Muscle of back (tissue), 3 donors: ENCODE measurements at regions not wholly inside any gene's neighbourhood (a gene's known extent, or its start where the extent isn't known, plus 50 kb on each side); places are given as distances from the start of the nearest gene placed in this dataset.

ENCODE experiments used
- DNase-seq, 3 donors: peaks; one replicate each; pipeline versions ENCODE4 v3.0.0 to v3.0.0-alpha.2; 2013

DNA sequence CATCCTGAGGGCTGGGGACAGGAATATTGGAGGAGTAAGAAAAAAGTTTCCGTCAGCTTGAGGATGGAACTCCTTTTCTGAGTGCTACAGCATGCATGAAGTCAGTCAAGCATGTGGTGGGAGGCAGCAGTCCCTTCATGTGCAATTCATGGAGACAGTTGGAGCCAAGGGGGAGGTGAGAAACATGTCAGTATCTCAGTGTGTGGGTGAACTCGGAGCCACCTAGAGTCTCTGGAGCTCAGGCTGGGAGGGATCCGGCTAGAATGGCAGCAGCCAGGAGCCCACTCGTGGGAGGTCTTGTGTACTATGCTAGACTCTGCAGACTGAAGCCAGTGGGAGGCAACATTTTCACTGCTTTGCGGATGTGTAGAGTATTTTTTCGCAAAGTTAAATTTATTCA lies 60.3 kb downstream of the AVPR1A start:
- DNase-seq = no peak

DNA sequence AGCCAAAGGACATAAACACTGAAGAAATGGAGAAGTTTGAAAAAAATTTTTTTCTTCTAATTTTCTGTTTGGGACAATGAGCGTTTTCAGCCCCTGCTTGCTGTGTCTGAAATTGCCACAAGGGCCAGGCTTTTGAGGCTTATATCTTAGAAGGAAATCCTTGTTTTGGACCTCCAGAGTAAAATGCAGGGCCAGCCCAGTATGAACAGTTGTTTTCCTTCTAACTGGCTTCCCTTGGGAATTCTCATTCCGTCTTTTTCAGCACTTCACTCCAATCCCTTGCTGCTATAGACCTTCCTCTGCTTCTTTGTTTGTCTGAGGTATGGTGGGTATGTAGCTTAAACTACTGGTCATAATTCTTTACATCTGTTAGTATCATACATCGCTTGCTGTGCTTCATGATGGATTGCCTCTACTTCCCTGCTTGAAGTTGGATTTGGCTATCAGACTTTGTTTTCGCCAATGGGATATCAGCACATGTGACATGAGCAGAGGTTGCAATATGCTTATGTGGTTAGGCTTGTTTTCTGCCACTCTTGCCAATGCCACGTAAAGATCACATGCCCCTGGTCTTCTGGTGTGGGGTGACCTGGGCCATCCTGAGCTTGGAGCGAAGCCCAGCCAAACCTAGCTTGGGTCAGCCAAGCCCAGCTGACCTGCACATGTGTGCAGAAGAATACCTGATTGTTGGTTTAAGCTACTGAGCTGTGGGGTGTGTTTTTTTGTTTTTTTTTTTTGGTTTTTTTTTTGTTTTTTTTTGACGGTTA lies 64.7 kb downstream of the AVPR1A start:
- DNase-seq = no peak

DNA sequence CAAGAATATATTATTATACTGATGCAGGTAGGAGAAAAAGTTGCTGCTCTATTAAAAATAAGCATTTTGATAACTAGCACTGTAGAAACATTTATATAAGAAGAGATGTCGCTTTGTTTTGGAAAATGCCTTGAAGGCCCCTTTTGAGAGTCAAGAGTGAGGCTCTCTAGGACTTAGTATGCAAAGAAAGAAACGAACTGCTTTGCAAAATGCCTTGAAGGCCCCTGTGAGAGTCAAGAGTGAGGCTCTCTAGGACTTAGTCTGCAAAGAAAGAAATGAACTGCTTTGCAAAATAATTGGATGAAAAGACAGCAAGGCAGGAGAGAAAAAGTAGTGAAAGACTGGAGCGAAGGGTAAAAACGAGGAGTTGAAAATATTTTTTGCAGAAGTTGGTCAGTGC lies 65.9 kb downstream of the AVPR1A start:
- no peak for DNase-seq

DNA sequence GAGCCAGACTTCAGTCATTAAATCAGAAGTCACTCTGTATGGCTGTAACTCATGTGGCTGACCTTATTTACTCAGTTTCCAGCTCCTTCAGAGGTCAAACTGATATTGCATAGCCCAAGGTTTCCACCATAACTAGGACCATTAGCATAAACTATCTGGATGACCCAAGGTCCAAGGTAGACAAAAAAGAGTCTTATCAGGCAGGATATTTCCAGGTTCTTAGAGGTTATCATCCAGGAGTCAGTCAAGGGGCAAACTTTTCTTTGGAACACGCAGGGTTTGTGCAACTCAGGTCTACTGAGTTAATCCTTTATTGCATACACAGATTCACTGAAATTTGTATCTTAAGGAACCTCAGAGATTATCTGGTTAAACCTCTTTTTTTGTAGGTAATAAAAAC lies 66.5 kb downstream of the AVPR1A start:
- DNase-seq = no peak

DNA sequence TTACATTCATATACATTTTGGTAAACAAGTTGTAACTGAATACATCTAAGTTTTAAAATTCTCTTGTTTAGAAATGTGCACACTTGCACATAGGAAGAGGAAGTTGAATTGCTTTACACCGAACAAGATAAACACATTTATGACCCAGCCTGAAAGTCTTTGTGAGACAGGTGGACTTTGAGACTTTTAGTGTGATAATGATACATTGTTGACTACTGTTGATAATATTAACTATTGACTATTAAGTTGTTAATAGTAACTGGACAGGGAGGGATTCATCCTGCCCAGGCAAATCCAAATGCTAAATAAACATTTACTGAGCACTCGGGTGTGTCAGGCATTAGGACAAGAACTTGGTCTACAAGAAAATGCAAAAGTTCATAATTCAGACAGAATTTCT lies 68.0 kb downstream of the AVPR1A start:
- DNase-seq = no peak

GRCh38 chr12:63079791-63080502 lies 71.1 kb downstream of the AVPR1A start:
- no peak for DNase-seq

DNA sequence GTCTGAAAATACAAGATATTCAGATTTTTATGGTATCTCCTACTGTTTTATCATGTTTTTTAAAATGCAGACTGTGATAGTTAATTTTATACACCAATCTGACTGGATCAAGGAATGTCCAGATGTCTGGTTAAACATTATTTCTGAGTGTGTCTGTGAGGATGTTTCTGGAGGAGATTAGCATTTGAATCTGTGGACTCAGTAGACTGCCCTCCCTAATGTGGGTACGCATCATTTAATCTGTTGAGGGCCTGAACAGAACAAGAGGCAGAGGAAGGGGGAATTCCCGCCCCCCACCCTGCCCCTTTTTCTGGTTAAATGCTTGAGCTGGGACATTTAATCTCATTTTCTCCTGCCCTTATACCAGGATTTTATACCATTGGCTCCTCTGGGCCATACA lies 72.1 kb downstream of the AVPR1A start:
- no peak for DNase-seq

DNA sequence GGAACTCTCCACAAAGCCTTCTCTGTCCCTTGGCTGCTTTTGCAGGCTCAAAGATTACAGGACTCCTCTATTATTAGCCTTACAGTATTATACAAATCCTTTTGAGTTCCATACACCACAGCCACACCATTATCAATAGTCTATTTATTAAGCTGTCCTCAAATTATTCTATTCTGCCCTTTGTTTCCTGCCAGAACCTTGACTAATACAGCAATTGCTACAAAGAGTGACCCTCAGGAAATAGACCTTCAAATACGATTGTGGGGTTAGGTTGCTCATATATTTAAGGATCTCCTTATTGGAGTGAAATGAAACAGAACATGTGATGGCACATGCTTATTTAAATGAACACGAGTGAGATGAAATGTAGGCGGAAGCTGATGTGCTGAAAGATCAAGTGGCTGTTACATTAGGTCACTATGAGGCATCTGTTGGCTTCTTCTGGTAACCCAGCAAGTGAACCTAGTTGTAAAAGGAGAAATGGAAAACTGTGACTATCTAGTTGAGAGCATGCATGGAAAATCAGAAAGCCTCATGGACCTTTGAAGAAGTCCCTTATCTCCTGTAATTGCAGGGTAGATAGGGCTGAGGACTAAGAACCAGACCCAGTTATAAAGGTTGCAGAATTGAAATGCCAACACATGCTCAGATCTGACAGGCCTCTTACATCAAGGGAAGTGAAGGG lies 75.5 kb downstream of the AVPR1A start:
- no peak for DNase-seq

GRCh38 chr12:63070709-63071108 lies 80.3 kb downstream of the AVPR1A start:
- no peak for DNase-seq

- peak in 1 of 3 donors; percentile 9 for DNase-seq
Observed at GRCh38 chr12:63069860-63070617, 81.0 kb downstream of the AVPR1A start.

GRCh38 chr12:63068857-63069442 lies 82.1 kb downstream of the AVPR1A start:
- peak; percentile 51 to 74 (median 53) for DNase-seq

DNA sequence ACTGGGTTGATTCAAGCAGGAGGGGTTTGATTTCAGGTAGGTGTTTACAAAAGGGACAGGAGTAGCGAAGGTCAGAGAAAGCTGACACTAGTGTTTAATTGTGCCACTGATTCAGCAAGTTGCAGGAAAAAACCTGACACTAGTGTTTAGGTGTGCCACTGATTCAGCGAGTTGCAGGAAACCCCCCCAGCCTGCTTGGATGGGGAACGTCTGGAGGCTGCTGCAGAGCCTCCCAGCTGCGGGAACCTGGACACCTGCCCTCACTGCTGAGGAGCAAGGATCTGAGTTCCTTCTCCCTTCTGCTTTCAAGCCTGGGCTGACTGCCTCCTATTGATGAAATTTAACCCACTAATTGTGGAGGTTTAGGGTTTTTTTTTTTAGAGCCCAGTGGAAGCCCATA lies 84.2 kb downstream of the AVPR1A start:
- no peak for DNase-seq

- DNase-seq = no peak
Observed at GRCh38 chr12:63066136-63066535, 84.9 kb downstream of the AVPR1A start.

DNA sequence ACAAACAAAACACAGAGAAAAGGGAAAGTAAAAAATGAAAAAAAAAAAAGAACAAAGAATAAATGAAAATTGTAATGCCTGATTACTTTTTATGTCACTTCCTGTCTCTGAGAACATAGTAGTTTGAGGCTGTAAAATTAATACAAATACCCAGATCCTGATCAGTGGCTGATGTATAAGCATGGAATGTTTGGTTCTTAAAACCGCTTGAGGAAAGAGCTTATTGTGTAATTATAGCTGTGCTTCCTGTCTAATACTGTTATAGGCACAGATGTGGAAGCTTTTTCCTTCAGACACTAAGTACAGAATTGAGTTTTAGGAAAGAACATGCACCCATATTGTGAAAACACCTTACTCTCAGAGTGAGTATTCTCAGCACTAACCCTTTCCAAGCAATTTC lies 86.9 kb downstream of the AVPR1A start:
- DNase-seq = peak in 1 of 3 donors; percentile 9

GRCh38 chr12:63056649-63057048 lies 94.4 kb downstream of the AVPR1A start:
- DNase-seq = no peak

GRCh38 chr12:63052696-63053095 lies 98.3 kb downstream of the AVPR1A start:
- no peak for DNase-seq

DNA sequence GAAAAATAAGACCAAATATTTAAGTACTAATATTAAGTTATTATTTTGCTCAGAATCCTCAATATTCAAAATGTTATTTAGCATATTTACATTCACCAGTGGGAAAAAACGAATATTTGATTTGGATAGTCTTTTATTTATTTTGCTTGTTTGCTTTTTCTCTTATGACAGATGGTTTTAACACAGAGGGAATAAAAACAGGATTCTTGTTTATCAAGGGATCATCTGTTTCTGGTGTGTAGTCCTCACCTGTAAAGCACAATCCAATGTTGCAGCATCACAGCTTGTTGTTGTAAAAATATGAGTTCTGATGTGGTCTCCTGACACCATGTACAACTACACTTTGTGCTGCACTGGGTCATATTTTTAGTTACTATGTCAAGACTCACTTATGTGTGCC lies 103.9 kb downstream of the AVPR1A start:
- no peak for DNase-seq

DNA sequence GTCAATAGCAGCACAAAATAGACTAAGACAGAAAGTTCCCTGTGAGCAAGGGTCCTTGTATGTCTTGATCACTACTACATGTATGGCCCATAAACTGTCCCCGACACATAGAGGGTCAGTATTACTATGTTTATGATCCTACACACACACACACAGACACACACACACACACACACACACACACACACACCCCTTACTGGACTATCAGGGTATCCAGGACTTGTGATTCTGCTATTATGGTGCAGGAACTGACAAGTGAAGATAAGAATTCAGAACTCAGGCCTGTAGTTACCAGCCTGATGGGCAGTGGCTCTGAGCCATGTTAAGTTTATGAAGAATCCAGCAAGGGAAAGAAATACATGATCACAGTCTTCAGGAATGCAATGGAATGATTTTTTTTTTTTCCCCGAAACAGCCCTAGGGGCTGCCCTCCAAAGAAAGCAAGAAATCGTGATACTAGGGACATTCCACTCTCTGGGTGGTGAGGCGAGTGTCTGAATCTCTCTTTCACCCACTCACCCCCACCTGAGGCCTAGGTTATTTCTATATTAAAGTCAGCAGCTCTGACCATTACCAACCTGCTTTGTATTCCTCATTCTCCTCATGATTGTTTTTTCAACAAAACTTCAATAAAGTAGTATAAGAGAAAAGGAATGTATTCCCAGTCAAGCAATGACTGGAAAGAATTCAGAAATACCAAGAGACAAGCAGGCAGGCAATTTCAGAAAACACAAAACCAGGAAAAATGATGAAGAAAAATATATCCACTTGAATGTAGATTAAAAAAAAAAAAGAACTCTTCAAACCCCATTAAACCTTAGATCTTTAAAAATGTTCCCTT lies 105.8 kb downstream of the AVPR1A start:
- DNase-seq = peak in 1 of 3 donors; percentile 53

DNA sequence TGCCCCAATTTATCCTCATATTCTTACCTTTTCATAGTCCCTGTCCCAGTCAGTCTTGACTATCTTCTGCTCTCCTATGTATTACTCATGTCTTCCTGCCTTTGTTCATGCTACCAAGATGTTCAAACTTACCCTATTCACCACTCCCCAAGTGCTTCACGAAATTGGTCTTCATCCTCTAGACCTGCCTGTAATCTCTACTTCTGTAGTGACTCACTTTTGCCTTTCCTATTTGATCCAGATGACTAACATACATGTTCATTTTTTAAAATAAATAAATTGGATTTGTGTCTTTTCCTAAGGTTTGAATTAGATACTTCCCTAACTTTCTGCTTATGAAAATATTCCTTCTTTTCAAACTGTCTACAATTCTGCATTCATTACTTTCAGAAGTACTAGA lies 107.7 kb upstream of the PPM1H start:
- no peak for DNase-seq

- no peak for DNase-seq
Observed at GRCh38 chr12:63041601-63042000, 106.7 kb upstream of the PPM1H start.
